ENCODE measurements at regions not wholly inside any gene's neighbourhood (a gene's known extent, or its start where the extent isn't known, plus 50 kb on each side); places are given as distances from the start of the nearest gene placed in this dataset.

DNA sequence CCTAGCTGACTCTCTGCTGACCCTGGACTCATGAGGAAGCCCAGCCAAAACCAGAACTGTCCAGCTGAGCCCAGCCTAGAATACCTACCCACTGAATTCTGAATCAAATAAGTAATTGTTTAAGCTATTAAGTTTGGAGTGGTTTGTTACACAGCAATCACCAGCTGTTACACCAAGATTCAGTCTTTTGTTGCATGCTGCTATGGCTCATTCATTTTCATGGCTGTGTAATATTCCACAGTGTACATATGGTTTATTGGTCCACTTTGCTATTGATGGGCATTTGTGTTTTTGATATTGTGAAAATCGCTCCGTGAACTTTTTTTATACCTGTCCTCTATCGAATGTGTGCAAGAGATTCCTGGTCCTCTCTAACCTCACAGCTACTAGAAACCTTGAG is 156.4 kb downstream of the FGF18 start:
- Histone ChIP-seq H3K27me3 (ENCODE audit: control insufficient read depth, insufficient read depth, low read length) (no peaks in the 10 kb centered on the region), H3K4me3 (ENCODE audit: low read length in 3 of 3) (no peak overlapping the region), H3K9me3 (ENCODE audit: control insufficient read depth in 2 of 3, insufficient read depth in 1 of 3, low read length in 3 of 3) (peaks cover 0 to 7% (median 0%) of the 10 kb centered on the region in 3 donors), H3K27ac (ENCODE audit: low read depth in 2 of 2, low read length in 2 of 2) (no peak overlapping the region), H3K36me3 (ENCODE audit: control insufficient read depth in 2 of 3, insufficient read depth in 3 of 3, low read length in 3 of 3) (no peaks in the 10 kb centered on the region), H3K4me1 (ENCODE audit: control insufficient read depth in 2 of 3, insufficient read depth in 2 of 3, low read depth in 1 of 3, low read length in 3 of 3) (no peaks in the 10 kb centered on the region), H3K9ac (ENCODE audit: low read length in 3 of 3) (no peak overlapping the region)
- DNase-seq (no peak), FAIRE-seq (no peak)
- TF ChIP-seq, protein P1, sequence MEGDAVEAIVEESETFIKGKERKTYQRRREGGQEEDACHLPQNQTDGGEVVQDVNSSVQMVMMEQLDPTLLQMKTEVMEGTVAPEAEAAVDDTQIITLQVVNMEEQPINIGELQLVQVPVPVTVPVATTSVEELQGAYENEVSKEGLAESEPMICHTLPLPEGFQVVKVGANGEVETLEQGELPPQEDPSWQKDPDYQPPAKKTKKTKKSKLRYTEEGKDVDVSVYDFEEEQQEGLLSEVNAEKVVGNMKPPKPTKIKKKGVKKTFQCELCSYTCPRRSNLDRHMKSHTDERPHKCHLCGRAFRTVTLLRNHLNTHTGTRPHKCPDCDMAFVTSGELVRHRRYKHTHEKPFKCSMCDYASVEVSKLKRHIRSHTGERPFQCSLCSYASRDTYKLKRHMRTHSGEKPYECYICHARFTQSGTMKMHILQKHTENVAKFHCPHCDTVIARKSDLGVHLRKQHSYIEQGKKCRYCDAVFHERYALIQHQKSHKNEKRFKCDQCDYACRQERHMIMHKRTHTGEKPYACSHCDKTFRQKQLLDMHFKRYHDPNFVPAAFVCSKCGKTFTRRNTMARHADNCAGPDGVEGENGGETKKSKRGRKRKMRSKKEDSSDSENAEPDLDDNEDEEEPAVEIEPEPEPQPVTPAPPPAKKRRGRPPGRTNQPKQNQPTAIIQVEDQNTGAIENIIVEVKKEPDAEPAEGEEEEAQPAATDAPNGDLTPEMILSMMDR (IDR thresholded peaks at IDR 0.05; ENCODE audit: borderline replicate concordance, extremely low read depth, insufficient read depth), result no peak
- intact Hi-C loops (cut with DNase I), result no loop called here

DNA sequence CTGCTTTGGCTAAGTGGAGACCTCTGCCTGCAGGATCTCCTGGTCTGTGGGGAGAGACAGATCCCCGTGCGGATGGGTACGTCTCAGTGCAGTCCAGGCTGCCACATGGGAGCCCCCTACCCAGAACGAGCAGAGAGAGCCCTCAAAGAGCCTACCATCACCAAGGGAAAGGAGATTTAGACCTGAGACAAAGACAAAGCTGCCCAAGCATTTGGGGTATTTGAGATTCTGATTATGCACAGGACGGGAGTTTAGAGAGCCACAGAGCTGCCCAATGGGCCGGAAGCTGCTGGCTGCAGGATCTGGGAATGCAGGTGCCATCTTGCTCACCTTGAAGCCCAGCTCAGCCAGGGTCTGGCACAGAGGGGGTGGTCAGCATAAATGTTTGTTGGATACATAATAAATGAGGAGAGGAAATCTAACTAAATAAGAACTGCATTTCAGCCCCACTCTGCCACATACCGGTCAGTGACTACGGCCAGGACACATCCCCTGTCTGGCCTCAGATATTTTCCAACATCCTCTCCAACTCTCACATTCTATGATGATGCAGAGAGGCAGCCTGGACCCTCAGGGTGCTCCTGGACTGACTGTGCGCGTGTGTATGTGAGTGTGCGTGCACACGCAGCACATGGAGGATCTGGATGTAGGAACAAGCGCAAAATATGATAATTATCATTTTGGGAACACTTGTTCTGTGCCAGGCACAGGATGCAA is 157.8 kb downstream of the FGF18 start:
- FAIRE-seq (no peak), DNase-seq (no peak)
- no peak overlapping the region for H3K9ac ChIP-seq (ENCODE audit: low read length in 3 of 3)
- no peak overlapping the region for H3K27ac ChIP-seq (ENCODE audit: low read depth in 2 of 2, low read length in 2 of 2)
- no peaks in the 10 kb centered on the region for H3K4me1 ChIP-seq (ENCODE audit: control insufficient read depth in 2 of 3, insufficient read depth in 2 of 3, low read depth in 1 of 3, low read length in 3 of 3)
- peaks cover 0 to 7% (median 0%) of the 10 kb centered on the region in 3 donors for H3K9me3 ChIP-seq (ENCODE audit: control insufficient read depth in 2 of 3, insufficient read depth in 1 of 3, low read length in 3 of 3)
- no peaks in the 10 kb centered on the region for H3K36me3 ChIP-seq (ENCODE audit: control insufficient read depth in 2 of 3, insufficient read depth in 3 of 3, low read length in 3 of 3)
- H3K27me3 ChIP-seq (ENCODE audit: control insufficient read depth, insufficient read depth, low read length), result no peaks in the 10 kb centered on the region
- TF ChIP-seq, protein P1 (IDR thresholded peaks at IDR 0.05; ENCODE audit: borderline replicate concordance, extremely low read depth, insufficient read depth), result no peak
- intact Hi-C loops (cut with DNase I), result no loop called here
- H3K4me3 ChIP-seq (ENCODE audit: low read length in 3 of 3), result no peak overlapping the region

DNA sequence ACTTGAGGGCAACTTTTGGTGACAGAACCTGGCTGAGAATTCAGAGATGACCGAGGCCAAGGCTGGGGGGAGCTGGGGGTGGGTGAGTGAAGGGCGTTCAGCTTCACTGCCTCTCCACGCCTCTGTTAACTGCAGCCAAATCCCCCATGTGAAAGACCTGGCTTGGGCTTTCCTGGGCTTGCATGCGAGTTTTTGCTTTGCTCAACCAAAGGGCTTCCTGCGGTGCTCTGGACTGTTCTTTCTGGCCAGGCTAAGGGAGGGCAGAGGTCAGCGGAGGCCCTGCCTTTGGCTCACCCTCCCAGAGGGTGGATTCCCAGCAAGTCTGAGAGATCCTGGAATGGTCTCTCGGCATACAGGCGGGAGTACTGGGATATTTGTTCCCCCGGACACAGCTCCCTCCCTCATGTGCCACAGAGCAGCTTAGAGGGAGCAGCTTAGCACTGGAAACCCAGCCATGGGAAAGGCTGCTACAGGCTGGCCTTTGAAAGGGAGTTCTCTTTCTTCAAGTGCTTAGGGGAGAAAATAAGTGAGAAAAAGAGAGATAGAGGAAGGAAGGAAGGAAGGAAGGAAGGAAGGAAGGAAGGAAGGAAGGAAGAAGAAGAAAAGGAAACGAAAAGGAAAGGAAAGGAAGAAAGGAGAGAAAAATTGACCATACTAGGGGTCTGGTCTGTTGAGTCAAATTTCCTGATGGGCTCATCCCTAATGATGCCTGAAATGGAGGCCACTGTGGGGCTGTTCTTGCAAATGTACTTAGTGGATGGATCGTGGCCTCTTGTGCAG is 158.8 kb downstream of the FGF18 start:
- DNase-seq (peak in 2 of 5 donors; percentile 6 to 14), FAIRE-seq (no peak)
- Histone ChIP-seq H3K4me1 (ENCODE audit: control insufficient read depth in 2 of 3, insufficient read depth in 2 of 3, low read depth in 1 of 3, low read length in 3 of 3) (no peaks in the 10 kb centered on the region), H3K27ac (ENCODE audit: low read depth in 2 of 2, low read length in 2 of 2) (no peak overlapping the region), H3K27me3 (ENCODE audit: control insufficient read depth, insufficient read depth, low read length) (no peaks in the 10 kb centered on the region), H3K9ac (ENCODE audit: low read length in 3 of 3) (no peak overlapping the region), H3K4me3 (ENCODE audit: low read length in 3 of 3) (no peak overlapping the region), H3K9me3 (ENCODE audit: control insufficient read depth in 2 of 3, insufficient read depth in 1 of 3, low read length in 3 of 3) (peaks cover 0 to 7% (median 0%) of the 10 kb centered on the region in 3 donors), H3K36me3 (ENCODE audit: control insufficient read depth in 2 of 3, insufficient read depth in 3 of 3, low read length in 3 of 3) (no peaks in the 10 kb centered on the region)
- intact Hi-C loops (cut with DNase I), result no loop called here
- TF ChIP-seq, protein P1 (IDR thresholded peaks at IDR 0.05; ENCODE audit: borderline replicate concordance, extremely low read depth, insufficient read depth), result no peak
